Ovary (tissue), 3 donors: ENCODE measurements at regions not wholly inside any gene's neighbourhood (a gene's known extent, or its start where the extent isn't known, plus 50 kb on each side); places are given as distances from the start of the nearest gene placed in this dataset.

Experiments
- CTCF ChIP-seq, 3 donors: fragments of 450-650 bp in 2 of 3; fragments of 200-600 bp in 1 of 3; IDR thresholded peaks; one replicate each; pipeline versions ENCODE4 v1.5.1 to v1.8.0; 2016 to 2022; ENCODE audit warnings: antibody characterized with exemption in 3 of 3, mild to moderate bottlenecking in 1 of 3
- POLR2A ChIP-seq: fragments of 450-650 bp; IDR thresholded peaks from one replicate; pipeline ENCODE4 v1.6.1; 2017; ENCODE audit warnings: antibody characterized with exemption, mild to moderate bottlenecking, moderate library complexity
- donor health status: DM: no; HTN: no; CAD: no.

GRCh38 chr4:124096290-124096689, 616.2 kb downstream of the ANKRD50 start:
- TF ChIP-seq CTCF (IDR thresholded peaks at IDR 0.05) (no peak), POLR2A (no peak)
